Left forelimb (tissue), 1 donor: ENCODE measurements at regions not wholly inside any gene's neighbourhood (a gene's known extent, or its start where the extent isn't known, plus 50 kb on each side); places are given as distances from the start of the nearest gene placed in this dataset.

Experiments used
- DNase-seq: peaks from one replicate; pipeline ENCODE4 v3.0.0-alpha.2; 2018; ENCODE audit warnings: low spot score

GRCh38 chr12:116483959-116484750 is 75.0 kb upstream of the MAP1LC3B2 start:
- no peak for DNase-seq

GRCh38 chr12:116484807-116485206 is 74.4 kb upstream of the MAP1LC3B2 start:
- DNase-seq: no peak

GRCh38 chr12:116489116-116489515 is 70.1 kb upstream of the MAP1LC3B2 start:
- DNase-seq: no peak

- no peak for DNase-seq
Measured at GRCh38 chr12:116490471-116490870, 68.7 kb upstream of the MAP1LC3B2 start.

- DNase-seq: no peak
Measured at GRCh38 chr12:116492703-116493324, 66.4 kb upstream of the MAP1LC3B2 start.

GRCh38 chr12:116495260-116495659 is 63.9 kb upstream of the MAP1LC3B2 start:
- DNase-seq: no peak

GRCh38 chr12:116497051-116497591 is 62.1 kb upstream of the MAP1LC3B2 start:
- DNase-seq: no peak

- no peak for DNase-seq
Measured at GRCh38 chr12:116498471-116498870, 60.7 kb upstream of the MAP1LC3B2 start.

GRCh38 chr12:116502141-116502725 is 56.9 kb upstream of the MAP1LC3B2 start:
- no peak for DNase-seq

- DNase-seq: no peak
Measured at GRCh38 chr12:116502989-116503496, 56.1 kb upstream of the MAP1LC3B2 start.

GRCh38 chr12:116504438-116504837 is 54.7 kb upstream of the MAP1LC3B2 start:
- DNase-seq: no peak

- DNase-seq: no peak
Measured at GRCh38 chr12:116506697-116507064, 52.5 kb upstream of the MAP1LC3B2 start.

GRCh38 chr12:116508145-116509121 is 50.7 kb upstream of the MAP1LC3B2 start:
- DNase-seq: peak; percentile 73
